HG03378 (cell line): ENCODE measurements at regions not wholly inside any gene's neighbourhood (a gene's known extent, or its start where the extent isn't known, plus 50 kb on each side); places are given as distances from the start of the nearest gene placed in this dataset.
"Not testable (repeated sequence)": the region's sequence is repeated elsewhere in the genome, so short reads cannot be mapped to it uniquely, and the experiment has no call there.

Source experiments
- ATAC-seq: cut with Tn5 transposase; IDR thresholded peaks from one replicate; pipeline ENCODE4 v1.9.1; 2021; ENCODE audit warnings: mild to moderate bottlenecking, moderate library complexity; ENCODE audit not compliant: unreplicated experiment

DNA sequence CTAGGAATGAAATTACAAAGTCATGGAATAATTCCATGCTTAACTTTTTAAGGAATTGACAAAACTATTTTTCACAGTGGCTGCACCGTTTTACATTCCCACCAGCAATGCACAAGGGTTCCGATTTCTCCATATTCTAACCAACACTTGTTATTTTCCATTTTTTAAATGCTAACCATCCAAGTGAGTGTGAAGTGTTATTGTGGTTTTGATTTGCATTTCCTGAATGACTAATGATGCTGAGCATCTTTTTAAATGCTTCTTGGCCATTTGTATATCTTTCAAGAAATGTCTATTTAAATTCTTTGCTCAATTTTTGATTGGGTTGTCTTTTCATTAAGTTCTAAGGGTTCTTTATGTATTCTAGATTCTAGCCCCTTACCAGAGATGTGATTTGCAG, 479.5 kb upstream of the SMARCA2 start:
- ATAC-seq = no peak

- ATAC-seq = peak; percentile 72
These were observed 478.5 kb upstream of the SMARCA2 start for GRCh38 chr9:1536522-1537170.

GRCh38 chr9:1538301-1538700, 476.8 kb upstream of the SMARCA2 start:
- no peak for ATAC-seq

DNA sequence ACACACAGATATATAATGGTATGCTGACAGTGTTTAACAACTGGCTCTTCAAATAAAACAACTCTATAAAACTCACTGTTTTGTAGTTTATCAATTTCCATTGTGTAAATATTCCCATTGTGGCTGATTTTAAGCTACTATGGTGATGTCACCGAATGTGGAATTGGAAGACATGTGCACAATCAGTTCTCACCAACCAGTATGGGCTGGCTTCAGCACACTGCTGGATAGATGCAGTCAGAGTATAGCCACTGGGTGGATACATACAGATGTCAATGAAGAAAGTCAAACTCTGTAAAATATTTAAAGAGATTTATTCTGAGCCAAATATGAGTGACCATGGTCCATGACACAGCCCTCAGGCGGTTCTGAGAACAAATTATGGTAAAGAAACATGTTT, 475.9 kb upstream of the SMARCA2 start:
- ATAC-seq = no peak

DNA sequence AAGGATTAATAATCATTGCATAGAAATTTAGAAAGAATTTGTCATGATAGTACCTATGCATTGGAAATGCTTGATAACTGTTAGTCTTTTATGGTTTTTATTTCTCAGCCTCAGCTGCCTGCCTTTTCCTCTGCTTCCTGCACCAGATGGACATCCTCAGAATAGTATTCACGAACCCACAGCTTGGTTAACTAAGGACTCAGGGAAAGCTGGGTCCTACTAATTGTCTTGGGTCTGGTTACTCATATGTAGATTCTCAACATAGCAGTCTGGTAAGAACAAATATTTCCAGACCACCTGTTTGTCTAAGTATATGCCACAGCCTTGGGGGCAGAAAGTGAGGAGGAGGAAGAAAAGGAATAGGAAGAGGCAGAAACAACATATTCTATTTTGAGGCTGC, 464.5 kb upstream of the SMARCA2 start:
- no peak for ATAC-seq

GRCh38 chr9:1554081-1555035, 460.8 kb upstream of the SMARCA2 start:
- ATAC-seq = peak; percentile 77

- ATAC-seq = not testable (repeated sequence)
These were observed 456.5 kb upstream of the SMARCA2 start for GRCh38 chr9:1558666-1559065.

- no peak for ATAC-seq
These were observed 439.2 kb upstream of the SMARCA2 start for GRCh38 chr9:1575939-1576338.

- peak; percentile 91 for ATAC-seq
These were observed 434.9 kb upstream of the SMARCA2 start for GRCh38 chr9:1580215-1580614.

GRCh38 chr9:1581926-1582325, 433.2 kb upstream of the SMARCA2 start:
- no peak for ATAC-seq

DNA sequence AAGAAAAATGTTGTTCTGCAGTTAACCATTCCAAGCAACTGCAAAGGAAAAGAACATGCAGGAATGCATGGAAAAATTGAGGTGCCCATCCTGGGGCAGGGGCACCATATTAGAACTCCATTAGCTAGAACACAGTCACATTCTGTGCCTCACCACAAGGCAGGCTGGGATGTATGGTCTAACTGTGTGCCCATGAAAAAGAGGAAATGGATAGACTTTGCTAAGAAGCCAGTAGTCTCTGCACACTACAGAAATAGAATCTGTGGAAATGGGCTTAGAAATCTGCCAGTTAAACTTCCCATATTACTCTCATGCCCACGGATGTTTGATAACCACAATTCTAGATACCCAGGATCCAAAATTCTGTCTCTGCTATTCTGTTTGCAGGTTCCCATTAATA, 423.8 kb upstream of the SMARCA2 start:
- no peak for ATAC-seq

- ATAC-seq = no peak
These were observed 416.9 kb upstream of the SMARCA2 start for GRCh38 chr9:1598270-1598669.

GRCh38 chr9:1599961-1600360, 415.2 kb upstream of the SMARCA2 start:
- no peak for ATAC-seq

DNA sequence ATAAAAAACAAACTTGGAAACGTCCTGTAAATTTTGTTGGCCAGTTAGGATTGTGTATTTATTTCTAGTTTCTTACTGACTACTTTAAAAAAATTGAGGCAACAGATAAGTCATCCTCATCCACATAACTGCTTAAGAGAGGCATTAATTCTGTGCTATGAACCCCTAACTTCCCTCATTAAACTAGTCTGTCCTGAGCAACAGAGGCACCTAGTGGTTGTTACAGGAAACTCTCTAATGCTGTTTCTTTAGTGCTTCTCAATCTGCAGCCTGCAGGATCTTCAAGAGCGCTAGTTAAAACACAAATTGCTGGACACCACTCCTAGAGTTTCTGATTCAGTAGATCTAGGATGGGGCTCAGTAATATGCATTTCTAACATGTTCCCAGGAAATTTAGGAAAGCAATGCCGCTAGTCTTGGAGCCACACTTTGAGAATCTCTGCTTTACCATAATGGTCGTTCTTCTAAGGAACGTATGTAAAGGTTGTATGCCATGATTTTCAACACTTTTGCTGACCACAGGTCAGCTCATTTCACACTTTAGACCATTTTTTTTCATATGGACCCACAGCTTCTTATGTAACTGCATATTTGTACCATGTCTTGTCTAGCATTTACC, 410.1 kb upstream of the SMARCA2 start:
- ATAC-seq = peak; percentile 87

GRCh38 chr9:1606253-1606652, 408.9 kb upstream of the SMARCA2 start:
- ATAC-seq = no peak

- ATAC-seq = no peak
These were observed 402.3 kb upstream of the SMARCA2 start for GRCh38 chr9:1612886-1613285.

DNA sequence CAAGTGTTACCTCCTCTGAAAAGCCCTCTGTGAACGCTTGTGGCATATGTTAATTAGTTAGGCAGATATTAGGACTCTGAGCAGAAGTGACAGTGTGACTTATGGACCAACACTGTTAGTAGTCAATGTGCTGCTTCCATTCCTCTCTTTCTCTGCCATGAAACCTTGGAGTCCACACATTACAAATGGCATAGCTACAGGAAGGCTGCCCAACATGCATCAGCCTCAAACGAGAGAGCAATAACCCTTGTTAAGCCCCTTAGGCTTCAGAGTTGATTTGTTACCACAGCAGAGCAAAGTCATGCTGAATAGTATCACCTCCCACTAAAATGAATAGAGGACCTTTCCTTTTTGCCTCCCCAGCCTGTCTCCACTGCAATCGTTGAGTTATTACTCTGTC, 397.7 kb upstream of the SMARCA2 start:
- no peak for ATAC-seq

GRCh38 chr9:1619915-1620710, 395.0 kb upstream of the SMARCA2 start:
- ATAC-seq = no peak

GRCh38 chr9:1637401-1637800, 377.7 kb upstream of the SMARCA2 start:
- ATAC-seq = no peak

DNA sequence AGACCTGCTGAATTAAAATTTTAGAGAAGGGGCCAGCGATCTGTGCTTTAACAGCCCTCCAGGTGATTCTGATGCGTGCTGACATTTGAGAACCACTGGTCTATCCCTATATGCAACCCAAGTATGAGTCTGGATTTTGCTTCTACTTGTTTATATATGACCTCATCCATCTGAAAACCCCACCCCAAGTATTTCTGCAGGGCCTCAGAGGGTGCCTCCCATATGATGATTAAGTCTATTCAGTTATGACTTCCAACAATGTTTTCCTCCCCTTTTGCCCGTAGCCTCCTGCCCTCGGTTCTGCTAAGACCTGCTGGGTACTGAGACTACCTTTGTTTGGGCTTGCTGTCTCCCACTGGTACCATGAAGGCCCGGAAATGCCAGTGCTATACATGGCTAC, 376.0 kb upstream of the SMARCA2 start:
- no peak for ATAC-seq

- ATAC-seq = no peak
These were observed 367.4 kb upstream of the SMARCA2 start for GRCh38 chr9:1647776-1648175.
